Transverse colon (tissue), 4 donors: ENCODE measurements at regions not wholly inside any gene's neighbourhood (a gene's known extent, or its start where the extent isn't known, plus 50 kb on each side); places are given as distances from the start of the nearest gene placed in this dataset.

Experiments
- CTCF ChIP-seq, 5 experiments: fragments of 200-600 bp in 3 of 5; fragments of 450-650 bp in 2 of 5; sonication (generic) in 3 of 5; IDR thresholded peaks; 1 replicate in 2 of 5; 2 replicates in 3 of 5; pipeline ENCODE4 v1.5.1; 2016 to 2017; ENCODE audit warnings: antibody characterized with exemption in 5 of 5, inconsistent platforms in 3 of 5, mild to moderate bottlenecking in 2 of 5, moderate library complexity in 1 of 5
- POLR2AphosphoS5 ChIP-seq, 3 donors: sonication (generic); formaldehyde crosslinking; IDR thresholded peaks; one replicate each; pipeline ENCODE4 v1.6.1; 2016; ENCODE audit warnings: antibody characterized with exemption in 3 of 3

DNA sequence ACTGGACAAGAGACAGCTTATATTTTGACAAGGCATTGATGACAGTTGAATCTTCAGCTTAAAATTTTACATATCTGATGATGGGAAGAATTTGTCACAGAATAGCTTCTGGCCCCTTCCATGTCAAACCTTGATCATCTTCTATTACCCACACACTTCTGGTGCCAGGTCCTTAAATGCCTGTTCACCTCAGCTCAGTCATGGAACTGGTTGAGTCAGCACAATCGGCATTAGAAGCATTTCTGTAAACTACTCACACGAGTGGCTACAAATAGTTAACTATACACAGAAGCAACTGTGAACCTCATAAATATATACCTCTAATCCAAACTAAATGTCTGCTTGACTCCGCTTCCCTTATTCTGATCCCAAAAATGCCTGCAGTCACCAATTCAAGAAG, 161.2 kb downstream of the FOXO1 start:
- TF ChIP-seq CTCF (IDR thresholded peaks at IDR 0.05): no peak
- no peak for TF ChIP-seq POLR2AphosphoS5 (IDR thresholded peaks at IDR 0.05)
